Astrocyte (in vitro differentiated cells and primary cell): ENCODE measurements at regions not wholly inside any gene's neighbourhood (a gene's known extent, or its start where the extent isn't known, plus 50 kb on each side); places are given as distances from the start of the nearest gene placed in this dataset.

ENCODE experiments used
- EZH2 ChIP-seq: IDR thresholded peaks from 2 replicates; pipeline ENCODE4 v1.6.1; 2012; ENCODE audit warnings: mild to moderate bottlenecking, low read length, inconsistent platforms; ENCODE audit not compliant: insufficient read depth
- TF ChIP-seq, protein P1 (sequence below): IDR thresholded peaks from 2 replicates; pipeline ENCODE4 v1.5.1; 2011; ENCODE audit warnings: low read depth, mild to moderate bottlenecking, inconsistent platforms, low read length, moderate library complexity; ENCODE audit not compliant: insufficient read depth

DNA sequence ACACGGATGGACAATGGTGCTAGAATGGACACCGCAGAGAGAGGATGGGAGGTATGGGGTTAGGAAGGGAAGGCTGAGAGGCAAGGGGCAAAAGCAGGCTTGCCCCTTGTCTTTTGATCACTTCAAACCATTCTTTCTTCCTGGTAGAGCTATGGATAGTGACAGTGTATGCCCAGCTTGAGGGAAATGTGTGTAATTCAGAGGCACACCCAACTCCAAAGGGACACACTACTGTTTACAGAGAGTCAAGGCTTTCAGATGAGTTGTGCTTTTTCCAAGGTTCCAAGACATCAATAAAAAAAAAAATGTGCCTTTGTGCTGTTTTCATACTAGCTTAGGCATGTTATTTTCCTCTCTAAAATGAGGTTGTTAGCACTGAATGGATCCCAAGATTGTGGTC lies 185.0 kb downstream of the MCHR2 start:
- TF ChIP-seq EZH2 = no peak
- TF ChIP-seq, protein P1, sequence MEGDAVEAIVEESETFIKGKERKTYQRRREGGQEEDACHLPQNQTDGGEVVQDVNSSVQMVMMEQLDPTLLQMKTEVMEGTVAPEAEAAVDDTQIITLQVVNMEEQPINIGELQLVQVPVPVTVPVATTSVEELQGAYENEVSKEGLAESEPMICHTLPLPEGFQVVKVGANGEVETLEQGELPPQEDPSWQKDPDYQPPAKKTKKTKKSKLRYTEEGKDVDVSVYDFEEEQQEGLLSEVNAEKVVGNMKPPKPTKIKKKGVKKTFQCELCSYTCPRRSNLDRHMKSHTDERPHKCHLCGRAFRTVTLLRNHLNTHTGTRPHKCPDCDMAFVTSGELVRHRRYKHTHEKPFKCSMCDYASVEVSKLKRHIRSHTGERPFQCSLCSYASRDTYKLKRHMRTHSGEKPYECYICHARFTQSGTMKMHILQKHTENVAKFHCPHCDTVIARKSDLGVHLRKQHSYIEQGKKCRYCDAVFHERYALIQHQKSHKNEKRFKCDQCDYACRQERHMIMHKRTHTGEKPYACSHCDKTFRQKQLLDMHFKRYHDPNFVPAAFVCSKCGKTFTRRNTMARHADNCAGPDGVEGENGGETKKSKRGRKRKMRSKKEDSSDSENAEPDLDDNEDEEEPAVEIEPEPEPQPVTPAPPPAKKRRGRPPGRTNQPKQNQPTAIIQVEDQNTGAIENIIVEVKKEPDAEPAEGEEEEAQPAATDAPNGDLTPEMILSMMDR = no peak
